ENCODE measurements at regions not wholly inside any gene's neighbourhood (a gene's known extent, or its start where the extent isn't known, plus 50 kb on each side); places are given as distances from the start of the nearest gene placed in this dataset.
A peak's percentile ranks its signal among the peaks of the same experiment; 100 is the strongest.

GRCh38 chr2:121044412-121044811 lies 240.6 kb downstream of the TFCP2L1 start:
- Mint-ChIP-seq H3K4me1 (ENCODE audit: low read depth) (no peaks in the 10 kb centered on the region), H3K27me3 (ENCODE audit: low read depth) (peaks cover 22% of the 10 kb centered on the region), H3K36me3 (ENCODE audit: low read depth) (peaks cover 2% of the 10 kb centered on the region), H3K27ac (ENCODE audit: unreplicated experiment) (no peak overlapping the region), H3K4me3 (ENCODE audit: unreplicated experiment) (no peak overlapping the region), H3K9me3 (ENCODE audit: low read depth) (peaks cover 4% of the 10 kb centered on the region)
- TF ChIP-seq CTCF (IDR thresholded peaks at IDR 0.05): peak; percentile 41
- no peak for DNase-seq (ENCODE audit: low spot score)

- no peaks in the 10 kb centered on the region for H3K4me1 Mint-ChIP-seq (ENCODE audit: low read depth)
- H3K9me3 Mint-ChIP-seq (ENCODE audit: low read depth): peaks cover 4% of the 10 kb centered on the region
- peaks cover 2% of the 10 kb centered on the region for H3K36me3 Mint-ChIP-seq (ENCODE audit: low read depth)
- TF ChIP-seq CTCF (IDR thresholded peaks at IDR 0.05): no peak
- no peak overlapping the region for H3K4me3 Mint-ChIP-seq (ENCODE audit: unreplicated experiment)
- H3K27ac Mint-ChIP-seq (ENCODE audit: unreplicated experiment): no peak overlapping the region
- peaks cover 18% of the 10 kb centered on the region for H3K27me3 Mint-ChIP-seq (ENCODE audit: low read depth)
- no peak for DNase-seq (ENCODE audit: low spot score)
Measured at GRCh38 chr2:121045245-121045644, 239.8 kb downstream of the TFCP2L1 start.

- DNase-seq (ENCODE audit: low spot score): no peak
- H3K27me3 Mint-ChIP-seq (ENCODE audit: low read depth): peaks cover 17% of the 10 kb centered on the region
Measured at GRCh38 chr2:121046335-121046734, 238.7 kb downstream of the TFCP2L1 start.

GRCh38 chr2:121047383-121047782 lies 237.6 kb downstream of the TFCP2L1 start:
- peaks cover 2% of the 10 kb centered on the region for H3K36me3 Mint-ChIP-seq (ENCODE audit: low read depth)
- DNase-seq (ENCODE audit: low spot score): no peak

More at GRCh38 chr2:121046335-121046734, 238.7 kb downstream of the TFCP2L1 start:
- peaks cover 2% of the 10 kb centered on the region for H3K36me3 Mint-ChIP-seq (ENCODE audit: low read depth)
- H3K4me1 Mint-ChIP-seq (ENCODE audit: low read depth): no peaks in the 10 kb centered on the region
- peaks cover 4% of the 10 kb centered on the region for H3K9me3 Mint-ChIP-seq (ENCODE audit: low read depth)
- no peak for TF ChIP-seq CTCF (IDR thresholded peaks at IDR 0.05)
- no peak overlapping the region for H3K4me3 Mint-ChIP-seq (ENCODE audit: unreplicated experiment)
- no peak overlapping the region for H3K27ac Mint-ChIP-seq (ENCODE audit: unreplicated experiment)

GRCh38 chr2:121049131-121049530 lies 235.9 kb downstream of the TFCP2L1 start:
- TF ChIP-seq CTCF (IDR thresholded peaks at IDR 0.05): no peak
- Mint-ChIP-seq H3K36me3 (ENCODE audit: low read depth) (peaks cover 2% of the 10 kb centered on the region), H3K27me3 (ENCODE audit: low read depth) (peaks cover 6% of the 10 kb centered on the region), H3K9me3 (ENCODE audit: low read depth) (peaks cover 6% of the 10 kb centered on the region), H3K4me1 (ENCODE audit: low read depth) (no peaks in the 10 kb centered on the region), H3K4me3 (ENCODE audit: unreplicated experiment) (no peak overlapping the region), H3K27ac (ENCODE audit: unreplicated experiment) (no peak overlapping the region)
- no peak for DNase-seq (ENCODE audit: low spot score)

More at GRCh38 chr2:121047383-121047782, 237.6 kb downstream of the TFCP2L1 start:
- Mint-ChIP-seq H3K27ac (ENCODE audit: unreplicated experiment) (no peak overlapping the region), H3K4me3 (ENCODE audit: unreplicated experiment) (no peak overlapping the region), H3K27me3 (ENCODE audit: low read depth) (peaks cover 12% of the 10 kb centered on the region), H3K9me3 (ENCODE audit: low read depth) (peaks cover 4% of the 10 kb centered on the region), H3K4me1 (ENCODE audit: low read depth) (no peaks in the 10 kb centered on the region)
- no peak for TF ChIP-seq CTCF (IDR thresholded peaks at IDR 0.05)
